ENCODE measurements at regions not wholly inside any gene's neighbourhood (a gene's known extent, or its start where the extent isn't known, plus 50 kb on each side); places are given as distances from the start of the nearest gene placed in this dataset.
A peak's percentile ranks its signal among the peaks of the same experiment; 100 is the strongest.

GRCh38 chr13:44211286-44211685 lies 162.3 kb upstream of the SERP2 start:
- no peak for DNase-seq (ENCODE audit: low read depth in 2 of 2)
- TF ChIP-seq CTCF (IDR thresholded peaks at IDR 0.05; ENCODE audit: low read depth, low read length), result no peak
- no peak overlapping the region for H3K4me3 ChIP-seq (replicated peaks in 1 of 2; ENCODE audit: low read depth in 2 of 2, low read length in 2 of 2)

- no peak overlapping the region for H3K4me3 ChIP-seq (replicated peaks in 1 of 2; ENCODE audit: low read depth in 2 of 2, low read length in 2 of 2)
- no peak for DNase-seq (ENCODE audit: low read depth in 2 of 2)
- no peak for TF ChIP-seq CTCF (IDR thresholded peaks at IDR 0.05; ENCODE audit: low read depth, low read length)
Measured at GRCh38 chr13:44211704-44212346, 161.8 kb upstream of the SERP2 start.

- DNase-seq (ENCODE audit: low read depth in 2 of 2), result peak; percentile 29 to 71
- no peak overlapping the region for H3K4me3 ChIP-seq (replicated peaks in 1 of 2; ENCODE audit: low read depth in 2 of 2, low read length in 2 of 2)
- no peak for TF ChIP-seq CTCF (IDR thresholded peaks at IDR 0.05; ENCODE audit: low read depth, low read length)
Measured at GRCh38 chr13:44212633-44213396, 160.8 kb upstream of the SERP2 start.

GRCh38 chr13:44218501-44219240 lies 155.0 kb upstream of the SERP2 start:
- H3K4me3 ChIP-seq (replicated peaks in 1 of 2; ENCODE audit: low read depth in 2 of 2, low read length in 2 of 2), result no peak overlapping the region
- peak; percentile 66 to 70 for DNase-seq (ENCODE audit: low read depth in 2 of 2)
- TF ChIP-seq CTCF (IDR thresholded peaks at IDR 0.05; ENCODE audit: low read depth, low read length), result no peak

GRCh38 chr13:44219577-44220548 lies 153.8 kb upstream of the SERP2 start:
- no peak overlapping the region for H3K4me3 ChIP-seq (replicated peaks in 1 of 2; ENCODE audit: low read depth in 2 of 2, low read length in 2 of 2)
- no peak for TF ChIP-seq CTCF (IDR thresholded peaks at IDR 0.05; ENCODE audit: low read depth, low read length)
- DNase-seq (ENCODE audit: low read depth in 2 of 2), result peak; percentile 63 to 74

- TF ChIP-seq CTCF (IDR thresholded peaks at IDR 0.05; ENCODE audit: low read depth, low read length), result no peak
- DNase-seq (ENCODE audit: low read depth in 2 of 2), result peak in 1 of 2 donors; percentile 18
- no peak overlapping the region for H3K4me3 ChIP-seq (replicated peaks in 1 of 2; ENCODE audit: low read depth in 2 of 2, low read length in 2 of 2)
Measured at GRCh38 chr13:44220948-44221347, 152.7 kb upstream of the SERP2 start.

Data from cardiac fibroblast (primary cell).